ENCODE measurements at regions not wholly inside any gene's neighbourhood (a gene's known extent, or its start where the extent isn't known, plus 50 kb on each side); places are given as distances from the start of the nearest gene placed in this dataset.

GRCh38 chr4:35534962-35535361 lies 709.4 kb downstream of the ARAP2 start:
- TF ChIP-seq CTCF (IDR thresholded peaks at IDR 0.05; ENCODE audit: poor library complexity) (no peak), EZH2phosphoT487 (IDR thresholded peaks at IDR 0.05; ENCODE audit: low read depth, severe bottlenecking, unreplicated experiment) (no peak), EZH2 (IDR thresholded peaks at IDR 0.05; ENCODE audit: borderline replicate concordance) (no peak)
